Stimulated activated naive B cell treated with anti-CD40 and anti-IgM and Interleukin-4, amounts not matched to agents 10 μg/mL and 1 μg/mL and 100 μg/mL, for 72 hours (primary cell): ENCODE measurements at regions not wholly inside any gene's neighbourhood (a gene's known extent, or its start where the extent isn't known, plus 50 kb on each side); places are given as distances from the start of the nearest gene placed in this dataset.

Source experiments
- ATAC-seq, 2 donors: fragments of 150-1000 bp; cut with Tn5 transposase; replicated peaks; 2 replicates each; pipeline ENCODE4 v1.10.0; 2021; ENCODE audit warnings: moderate library complexity in 1 of 2
- DNase-seq: peaks from one replicate; pipeline ENCODE4 v3.0.0; 2021
- H3K27ac Mint-ChIP-seq: one replicate; pipeline ENCODE4 v1.8.0; 2022; ENCODE audit warnings: mild to moderate bottlenecking, mixed read lengths
- H3K27me3 Mint-ChIP-seq, 2 donors: one replicate each; pipeline ENCODE4 v1.8.0; 2022; ENCODE audit warnings: mixed read lengths in 2 of 2
- H3K36me3 Mint-ChIP-seq, 2 donors: one replicate each; pipeline ENCODE4 v1.8.0; 2022; ENCODE audit warnings: mixed read lengths in 2 of 2, mild to moderate bottlenecking in 1 of 2
- H3K4me1 Mint-ChIP-seq, 2 donors: one replicate each; pipeline ENCODE4 v1.8.0; 2022; ENCODE audit warnings: mixed read lengths in 2 of 2, mild to moderate bottlenecking in 1 of 2
- H3K4me3 Mint-ChIP-seq, 2 donors: one replicate each; pipeline ENCODE4 v1.8.0; 2022; ENCODE audit warnings: mild to moderate bottlenecking in 2 of 2, mixed read lengths in 2 of 2, moderate library complexity in 1 of 2
- H3K9me3 Mint-ChIP-seq, 2 donors: one replicate each; pipeline ENCODE4 v1.8.0; 2022; ENCODE audit warnings: mixed read lengths in 2 of 2, mild to moderate bottlenecking in 1 of 2

GRCh38 chr14:94717808-94718207 lies 52.1 kb downstream of the GSC start:
- Mint-ChIP-seq H3K27me3 (peaks cover 0 to 5% of the 10 kb centered on the region in 2 donors), H3K4me1 (no peaks in the 10 kb centered on the region), H3K9me3 (no peaks in the 10 kb centered on the region), H3K27ac (no peak overlapping the region), H3K36me3 (no peaks in the 10 kb centered on the region), H3K4me3 (no peak overlapping the region)
- no peak for DNase-seq
- ATAC-seq: no peak

GRCh38 chr14:94716976-94717375 lies 52.9 kb downstream of the GSC start:
- Mint-ChIP-seq H3K27ac (no peak overlapping the region), H3K9me3 (no peaks in the 10 kb centered on the region), H3K36me3 (no peaks in the 10 kb centered on the region), H3K27me3 (peaks cover 0 to 5% of the 10 kb centered on the region in 2 donors), H3K4me1 (no peaks in the 10 kb centered on the region), H3K4me3 (no peak overlapping the region)
- no peak for ATAC-seq
- no peak for DNase-seq

- no peak for ATAC-seq
- Mint-ChIP-seq H3K9me3 (no peaks in the 10 kb centered on the region), H3K4me3 (no peak overlapping the region)
Measured at GRCh38 chr14:94713115-94713514, 56.8 kb downstream of the GSC start.

GRCh38 chr14:94710731-94711130 lies 59.2 kb downstream of the GSC start:
- Mint-ChIP-seq H3K27me3 (peaks cover 21 to 22% of the 10 kb centered on the region in 2 donors), H3K36me3 (no peaks in the 10 kb centered on the region), H3K4me3 (no peak overlapping the region), H3K27ac (no peak overlapping the region), H3K4me1 (no peaks in the 10 kb centered on the region), H3K9me3 (no peaks in the 10 kb centered on the region)
- ATAC-seq (no peak), DNase-seq (no peak)

More at GRCh38 chr14:94713115-94713514, 56.8 kb downstream of the GSC start:
- no peaks in the 10 kb centered on the region for H3K36me3 Mint-ChIP-seq
- no peak overlapping the region for H3K27ac Mint-ChIP-seq
- no peaks in the 10 kb centered on the region for H3K4me1 Mint-ChIP-seq
- DNase-seq: no peak
- H3K27me3 Mint-ChIP-seq: peaks cover 8 to 10% of the 10 kb centered on the region in 2 donors

- ATAC-seq (no peak), DNase-seq (no peak)
- Mint-ChIP-seq H3K36me3 (no peaks in the 10 kb centered on the region), H3K27me3 (peaks cover 21 to 27% of the 10 kb centered on the region in 2 donors), H3K4me1 (no peaks in the 10 kb centered on the region), H3K9me3 (no peaks in the 10 kb centered on the region), H3K4me3 (no peak overlapping the region), H3K27ac (no peak overlapping the region)
Measured at GRCh38 chr14:94707494-94707893, 62.4 kb downstream of the GSC start.

- Mint-ChIP-seq H3K27me3 (peaks cover 20 to 27% of the 10 kb centered on the region in 2 donors), H3K36me3 (no peaks in the 10 kb centered on the region), H3K4me1 (no peaks in the 10 kb centered on the region), H3K9me3 (no peaks in the 10 kb centered on the region), H3K27ac (no peak overlapping the region), H3K4me3 (no peak overlapping the region)
- no peak for ATAC-seq
- no peak for DNase-seq
Measured at GRCh38 chr14:94706133-94706532, 63.8 kb downstream of the GSC start.

- Mint-ChIP-seq H3K4me3 (no peak overlapping the region), H3K4me1 (no peaks in the 10 kb centered on the region), H3K9me3 (no peaks in the 10 kb centered on the region), H3K36me3 (no peaks in the 10 kb centered on the region), H3K27ac (no peak overlapping the region), H3K27me3 (peaks cover 28 to 30% of the 10 kb centered on the region in 2 donors)
- ATAC-seq: no peak
- DNase-seq: no peak
Measured at GRCh38 chr14:94702629-94703028, 67.3 kb downstream of the GSC start.

- H3K4me1 Mint-ChIP-seq: no peaks in the 10 kb centered on the region
- H3K9me3 Mint-ChIP-seq: no peaks in the 10 kb centered on the region
- H3K4me3 Mint-ChIP-seq: no peak overlapping the region
- DNase-seq: no peak
- H3K27me3 Mint-ChIP-seq: peaks cover 22 to 30% of the 10 kb centered on the region in 2 donors
- no peaks in the 10 kb centered on the region for H3K36me3 Mint-ChIP-seq
- no peak overlapping the region for H3K27ac Mint-ChIP-seq
- ATAC-seq: no peak
Measured at GRCh38 chr14:94701861-94702370, 68.0 kb downstream of the GSC start.

- DNase-seq (no peak), ATAC-seq (no peak)
- peaks cover 21 to 23% of the 10 kb centered on the region in 2 donors for H3K27me3 Mint-ChIP-seq
- H3K36me3 Mint-ChIP-seq: no peaks in the 10 kb centered on the region
- no peaks in the 10 kb centered on the region for H3K9me3 Mint-ChIP-seq
- H3K27ac Mint-ChIP-seq: no peak overlapping the region
- no peaks in the 10 kb centered on the region for H3K4me1 Mint-ChIP-seq
- no peak overlapping the region for H3K4me3 Mint-ChIP-seq
Measured at GRCh38 chr14:94700336-94700735, 69.6 kb downstream of the GSC start.

GRCh38 chr14:94699831-94700230 lies 70.1 kb downstream of the GSC start:
- no peak overlapping the region for H3K4me3 Mint-ChIP-seq
- peaks cover 21 to 23% of the 10 kb centered on the region in 2 donors for H3K27me3 Mint-ChIP-seq
- H3K27ac Mint-ChIP-seq: no peak overlapping the region
- no peak for ATAC-seq
- H3K9me3 Mint-ChIP-seq: no peaks in the 10 kb centered on the region
- H3K36me3 Mint-ChIP-seq: no peaks in the 10 kb centered on the region
- H3K4me1 Mint-ChIP-seq: no peaks in the 10 kb centered on the region
- DNase-seq: no peak

- no peaks in the 10 kb centered on the region for H3K9me3 Mint-ChIP-seq
- no peak for DNase-seq
- H3K4me1 Mint-ChIP-seq: no peaks in the 10 kb centered on the region
- peaks cover 21 to 23% of the 10 kb centered on the region in 2 donors for H3K27me3 Mint-ChIP-seq
- ATAC-seq: no peak
- H3K27ac Mint-ChIP-seq: no peak overlapping the region
- H3K36me3 Mint-ChIP-seq: no peaks in the 10 kb centered on the region
- no peak overlapping the region for H3K4me3 Mint-ChIP-seq
Measured at GRCh38 chr14:94697773-94698556, 71.9 kb downstream of the GSC start.

- Mint-ChIP-seq H3K27me3 (peaks cover 25 to 26% of the 10 kb centered on the region in 2 donors), H3K4me1 (no peaks in the 10 kb centered on the region), H3K9me3 (no peaks in the 10 kb centered on the region), H3K27ac (no peak overlapping the region), H3K36me3 (no peaks in the 10 kb centered on the region), H3K4me3 (no peak overlapping the region)
- ATAC-seq: no peak
- DNase-seq: no peak
Measured at GRCh38 chr14:94696518-94696917, 73.4 kb downstream of the GSC start.

- Mint-ChIP-seq H3K4me1 (no peaks in the 10 kb centered on the region), H3K4me3 (no peak overlapping the region), H3K27me3 (peaks cover 33 to 36% of the 10 kb centered on the region in 2 donors), H3K36me3 (no peaks in the 10 kb centered on the region), H3K27ac (no peak overlapping the region), H3K9me3 (no peaks in the 10 kb centered on the region)
- ATAC-seq (no peak), DNase-seq (no peak)
Measured at GRCh38 chr14:94695231-94695630, 74.7 kb downstream of the GSC start.

GRCh38 chr14:94691660-94692034 lies 78.3 kb downstream of the GSC start:
- ATAC-seq: no peak
- Mint-ChIP-seq H3K27ac (no peak overlapping the region), H3K27me3 (peaks cover 21 to 39% of the 10 kb centered on the region in 2 donors), H3K4me3 (no peak overlapping the region), H3K4me1 (peaks cover 0 to 4% of the 10 kb centered on the region in 2 donors), H3K9me3 (no peaks in the 10 kb centered on the region), H3K36me3 (no peaks in the 10 kb centered on the region)
- DNase-seq: no peak

- no peaks in the 10 kb centered on the region for H3K9me3 Mint-ChIP-seq
- peaks cover 0 to 4% of the 10 kb centered on the region in 2 donors for H3K4me1 Mint-ChIP-seq
- no peaks in the 10 kb centered on the region for H3K36me3 Mint-ChIP-seq
- DNase-seq (no peak), ATAC-seq (no peak)
- H3K27me3 Mint-ChIP-seq: peaks cover 21 to 39% of the 10 kb centered on the region in 2 donors
- H3K27ac Mint-ChIP-seq: no peak overlapping the region
- H3K4me3 Mint-ChIP-seq: no peak overlapping the region
Measured at GRCh38 chr14:94690896-94691659, 78.8 kb downstream of the GSC start.
